ENCODE measurements at regions not wholly inside any gene's neighbourhood (a gene's known extent, or its start where the extent isn't known, plus 50 kb on each side); places are given as distances from the start of the nearest gene placed in this dataset.

DNA sequence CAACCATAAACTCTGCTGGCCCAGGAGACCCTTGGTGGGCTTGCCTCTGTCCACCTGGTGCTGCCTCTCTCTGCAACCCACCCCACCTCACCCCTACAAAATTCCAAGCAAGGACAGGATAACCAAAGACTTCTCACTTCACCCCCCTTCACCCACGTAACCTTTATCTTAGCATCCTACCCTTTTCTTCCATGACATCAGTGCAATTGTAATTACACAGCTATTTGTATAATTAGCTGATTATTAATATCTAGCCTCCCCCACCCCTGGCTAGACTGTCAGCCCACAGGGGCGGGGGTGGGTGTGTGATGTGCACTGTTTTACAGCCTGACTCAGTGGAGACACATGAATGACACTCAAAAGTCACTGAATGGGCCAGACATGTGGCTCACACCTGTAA is 262.2 kb downstream of the MRTFB start:
- TF ChIP-seq, protein P1, sequence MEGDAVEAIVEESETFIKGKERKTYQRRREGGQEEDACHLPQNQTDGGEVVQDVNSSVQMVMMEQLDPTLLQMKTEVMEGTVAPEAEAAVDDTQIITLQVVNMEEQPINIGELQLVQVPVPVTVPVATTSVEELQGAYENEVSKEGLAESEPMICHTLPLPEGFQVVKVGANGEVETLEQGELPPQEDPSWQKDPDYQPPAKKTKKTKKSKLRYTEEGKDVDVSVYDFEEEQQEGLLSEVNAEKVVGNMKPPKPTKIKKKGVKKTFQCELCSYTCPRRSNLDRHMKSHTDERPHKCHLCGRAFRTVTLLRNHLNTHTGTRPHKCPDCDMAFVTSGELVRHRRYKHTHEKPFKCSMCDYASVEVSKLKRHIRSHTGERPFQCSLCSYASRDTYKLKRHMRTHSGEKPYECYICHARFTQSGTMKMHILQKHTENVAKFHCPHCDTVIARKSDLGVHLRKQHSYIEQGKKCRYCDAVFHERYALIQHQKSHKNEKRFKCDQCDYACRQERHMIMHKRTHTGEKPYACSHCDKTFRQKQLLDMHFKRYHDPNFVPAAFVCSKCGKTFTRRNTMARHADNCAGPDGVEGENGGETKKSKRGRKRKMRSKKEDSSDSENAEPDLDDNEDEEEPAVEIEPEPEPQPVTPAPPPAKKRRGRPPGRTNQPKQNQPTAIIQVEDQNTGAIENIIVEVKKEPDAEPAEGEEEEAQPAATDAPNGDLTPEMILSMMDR (conservative IDR thresholded peaks at IDR 0.05; ENCODE audit: low read length), result no peak
- no peak for TF ChIP-seq EZH2phosphoT487 (IDR thresholded peaks at IDR 0.05; ENCODE audit: borderline replicate concordance)

All from Loucy (cell line).